ENCODE measurements at regions not wholly inside any gene's neighbourhood (a gene's known extent, or its start where the extent isn't known, plus 50 kb on each side); places are given as distances from the start of the nearest gene placed in this dataset.

GRCh38 chr4:24282446-24282845 lies 301.9 kb downstream of the DHX15 start:
- ChIA-PET POLR2A (no interaction called here), CTCF (no interaction called here)
- DNase-seq (ENCODE audit: low spot score), result no peak
- Mint-ChIP-seq H3K27ac (no peak overlapping the region), H3K27me3 (ENCODE audit: low read depth) (peaks cover 10% of the 10 kb centered on the region), H3K4me1 (peaks cover 24% of the 10 kb centered on the region), H3K4me3 (no peak overlapping the region), H3K9me3 (no peaks in the 10 kb centered on the region), H3K36me3 (no peaks in the 10 kb centered on the region)
- ATAC-seq, result peak; percentile 60
- TF ChIP-seq ZNF317 (CRISPR knock-in tag; IDR thresholded peaks at IDR 0.05; ENCODE audit: borderline replicate concordance, low read depth), result no peak
- no peak for TF ChIP-seq PRDM15 (CRISPR knock-in tag; IDR thresholded peaks at IDR 0.05)
- TF ChIP-seq USF2 (CRISPR knock-in tag; IDR thresholded peaks at IDR 0.05), result no peak
- TF ChIP-seq SP1 (CRISPR knock-in tag; conservative IDR thresholded peaks at IDR 0.05), result no peak
- TF ChIP-seq ETV6 (CRISPR knock-in tag; IDR thresholded peaks at IDR 0.05), result no peak
- no peak for TF ChIP-seq PREB (CRISPR knock-in tag; IDR thresholded peaks at IDR 0.05; ENCODE audit: borderline replicate concordance)
- no peak for TF ChIP-seq HMGXB4 (CRISPR knock-in tag; IDR thresholded peaks at IDR 0.05)
- TF ChIP-seq OVOL2 (CRISPR knock-in tag; IDR thresholded peaks at IDR 0.05; ENCODE audit: borderline replicate concordance), result no peak
- no peak for TF ChIP-seq ELF4 (CRISPR knock-in tag; IDR thresholded peaks at IDR 0.05; ENCODE audit: low read depth)
- TF ChIP-seq MLX (CRISPR knock-in tag; IDR thresholded peaks at IDR 0.05), result no peak
- TF ChIP-seq IRF2 (CRISPR knock-in tag; IDR thresholded peaks at IDR 0.05; ENCODE audit: borderline replicate concordance, low read depth), result no peak
- TF ChIP-seq ARID4B (CRISPR knock-in tag; IDR thresholded peaks at IDR 0.05; ENCODE audit: borderline replicate concordance), result no peak
- no peak for TF ChIP-seq PRRX2 (CRISPR knock-in tag; IDR thresholded peaks at IDR 0.05)
- TF ChIP-seq ZBTB21 (CRISPR knock-in tag; IDR thresholded peaks at IDR 0.05; ENCODE audit: borderline replicate concordance), result no peak
- no peak for TF ChIP-seq ESRRA (CRISPR knock-in tag; IDR thresholded peaks at IDR 0.05; ENCODE audit: borderline replicate concordance)
- TF ChIP-seq ZNF138 (CRISPR knock-in tag; conservative IDR thresholded peaks at IDR 0.05), result no peak
- TF ChIP-seq MYBL2 (CRISPR knock-in tag; IDR thresholded peaks at IDR 0.05), result no peak
